ENCODE measurements at regions not wholly inside any gene's neighbourhood (a gene's known extent, or its start where the extent isn't known, plus 50 kb on each side); places are given as distances from the start of the nearest gene placed in this dataset.

GRCh38 chr4:128596115-128596514 lies 213.4 kb upstream of the JADE1 start:
- no peak for TF ChIP-seq EZH2 (IDR thresholded peaks at IDR 0.05; ENCODE audit: insufficient read depth, poor library complexity, severe bottlenecking)
- TF ChIP-seq EZH2phosphoT487 (IDR thresholded peaks at IDR 0.05; ENCODE audit: insufficient read depth, low read depth), result no peak

Data from GM23248 (cell line).